Glomerular visceral epithelial cell (primary cell): ENCODE measurements at regions not wholly inside any gene's neighbourhood (a gene's known extent, or its start where the extent isn't known, plus 50 kb on each side); places are given as distances from the start of the nearest gene placed in this dataset.

Source experiments
- DNase-seq: peaks from one replicate; pipeline ENCODE4 v3.0.0-alpha.2; 2016; ENCODE audit errors: extremely low spot score

DNA sequence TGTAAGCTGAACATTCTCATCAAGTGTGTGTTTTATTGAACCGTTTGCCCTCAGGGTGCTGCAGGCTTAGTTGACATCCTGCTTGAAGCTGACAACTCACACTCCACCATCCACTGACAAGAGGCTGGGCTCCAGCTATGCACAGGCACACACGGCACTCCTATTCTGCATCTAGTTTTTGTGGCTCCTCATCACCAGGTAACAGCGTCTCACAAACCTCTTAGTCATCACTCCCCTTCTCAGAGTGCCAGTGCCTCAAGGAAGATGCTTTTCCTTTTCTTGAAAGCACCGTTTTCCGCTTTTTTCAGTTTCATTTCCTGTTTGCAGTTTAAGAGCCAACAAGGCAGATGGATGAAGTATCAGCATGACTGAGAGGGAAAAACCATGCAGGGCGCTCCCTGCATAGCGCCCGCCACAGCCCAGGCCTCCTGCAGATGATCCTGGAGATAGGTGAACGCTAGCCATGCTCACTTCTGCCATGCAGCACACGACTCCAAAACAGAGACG, 491.2 kb downstream of the COG6 start:
- DNase-seq, result no peak

DNA sequence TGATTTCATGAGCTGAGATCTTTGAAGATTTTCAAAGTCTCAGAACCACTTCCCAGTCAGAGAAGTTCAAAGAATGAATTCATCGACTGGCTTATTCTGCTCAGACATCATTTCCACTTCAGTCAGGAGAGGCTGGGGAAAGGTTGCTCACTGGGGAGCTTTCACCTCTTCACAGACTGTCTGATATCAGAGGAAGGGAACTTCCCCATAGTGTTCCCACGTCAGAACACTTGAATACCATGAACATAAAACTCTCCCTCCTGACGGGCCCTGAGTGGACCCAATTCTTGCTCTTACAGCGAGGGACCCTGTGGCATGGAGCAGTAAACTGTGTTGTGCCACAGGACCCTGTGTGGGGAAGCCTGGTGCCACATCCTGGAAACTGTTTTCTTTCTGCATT, 492.6 kb downstream of the COG6 start:
- DNase-seq, result no peak

DNA sequence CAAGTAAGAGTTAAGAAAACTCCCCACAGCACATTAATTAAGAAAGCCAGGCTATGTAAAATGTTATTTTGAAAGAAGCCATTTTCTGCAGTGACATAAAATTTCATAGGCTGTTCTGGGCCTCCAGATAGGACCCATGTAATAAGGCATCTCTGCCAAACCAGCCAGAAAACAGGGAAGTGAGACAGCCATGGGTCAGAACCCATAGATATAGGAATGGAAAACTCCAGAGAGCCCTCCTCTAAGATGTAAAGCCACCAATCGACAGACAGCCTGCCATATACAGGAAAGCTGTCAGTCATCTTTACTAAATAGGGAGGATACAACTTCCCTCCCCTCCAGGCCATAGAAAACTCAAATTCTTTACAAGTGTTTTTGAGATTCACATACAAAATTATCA, 493.3 kb downstream of the COG6 start:
- DNase-seq, result no peak

DNA sequence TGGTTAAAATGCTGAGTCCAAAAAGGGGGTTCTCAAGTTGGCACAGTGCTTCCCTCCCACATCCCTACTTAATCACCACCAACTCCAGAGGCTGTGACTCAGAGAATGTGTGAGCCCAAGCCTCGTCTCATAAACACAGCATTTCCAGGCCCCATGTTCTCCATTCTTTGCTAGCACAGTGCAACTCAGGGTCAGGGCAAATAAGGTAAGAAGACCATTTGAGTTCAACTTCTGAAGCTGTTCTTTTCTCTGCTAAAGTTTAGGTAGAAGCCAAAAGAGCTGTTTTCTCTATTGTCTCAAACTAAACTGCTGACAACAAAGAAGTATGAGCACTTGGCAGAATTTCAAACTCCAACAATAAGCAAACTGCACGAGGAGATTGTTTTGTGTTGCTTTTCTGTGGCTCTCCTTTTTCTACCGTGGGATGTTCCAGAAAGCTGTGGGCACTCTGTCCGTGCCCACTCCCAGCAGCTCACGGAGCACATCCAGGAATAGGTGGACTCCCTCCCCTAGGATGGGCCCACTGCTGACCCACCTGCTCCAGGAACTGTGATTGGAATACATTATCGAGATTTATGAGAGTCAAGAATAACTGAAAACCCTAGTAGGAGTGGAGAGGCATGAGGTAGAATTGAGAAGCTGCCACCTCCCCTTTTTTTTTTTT, 494.3 kb downstream of the COG6 start:
- peak; percentile 50 for DNase-seq

DNA sequence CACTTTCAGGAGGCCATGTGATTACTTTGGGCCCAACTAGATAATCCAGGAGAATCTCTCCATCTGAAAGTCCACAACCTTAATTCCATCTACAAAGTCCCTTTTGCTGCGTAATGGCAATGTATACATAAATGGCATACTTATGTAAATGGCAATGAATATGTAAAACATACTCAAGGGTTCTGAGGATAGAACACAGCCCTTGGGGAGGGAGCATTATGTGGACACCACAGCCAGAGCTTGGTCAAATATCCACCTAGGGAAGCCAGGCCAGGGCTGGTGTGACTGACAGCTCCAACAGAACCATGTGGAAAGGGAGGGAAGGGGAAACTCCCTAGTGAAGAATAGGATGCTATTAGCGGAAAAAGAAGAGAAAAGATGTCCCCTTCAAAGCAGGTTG, 496.2 kb downstream of the COG6 start:
- no peak for DNase-seq

DNA sequence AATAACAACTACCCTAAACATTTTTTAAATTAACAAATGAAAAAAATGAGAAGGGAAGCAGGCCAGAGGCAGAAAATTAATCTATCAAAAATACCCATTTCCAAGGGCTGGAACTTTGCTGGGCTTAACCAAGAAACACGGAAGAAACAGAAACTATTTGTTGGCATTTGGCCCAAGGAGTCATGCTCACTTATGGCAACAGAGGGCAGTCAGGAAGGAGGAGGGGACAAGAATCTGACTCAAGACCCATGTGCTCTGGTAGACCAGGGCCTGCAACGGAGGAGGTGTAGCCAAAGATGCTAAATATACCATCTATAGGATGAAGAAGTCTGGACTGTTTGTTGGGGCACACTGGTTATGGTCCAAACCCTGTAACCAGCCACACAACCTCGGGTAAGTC, 496.7 kb downstream of the COG6 start:
- DNase-seq, result peak; percentile 69

DNA sequence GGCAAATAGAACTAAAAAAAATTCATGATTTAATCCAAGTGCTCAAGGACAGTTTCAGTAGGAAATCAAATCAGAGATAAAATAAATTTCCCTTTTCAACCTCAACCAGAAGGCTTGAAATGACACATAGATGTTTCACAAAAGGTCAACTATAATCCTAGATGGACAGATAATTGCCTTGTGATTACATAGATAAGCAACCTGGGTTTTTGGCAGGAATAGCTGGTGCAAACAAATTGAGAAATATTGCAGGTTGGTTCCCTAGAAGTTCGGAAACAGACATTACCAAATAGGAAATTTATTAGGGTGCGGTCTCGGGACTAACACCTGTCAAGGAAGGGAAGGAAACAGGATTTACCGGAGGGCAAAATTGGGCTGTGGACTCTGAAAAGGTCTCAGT, 497.5 kb downstream of the COG6 start:
- no peak for DNase-seq

DNA sequence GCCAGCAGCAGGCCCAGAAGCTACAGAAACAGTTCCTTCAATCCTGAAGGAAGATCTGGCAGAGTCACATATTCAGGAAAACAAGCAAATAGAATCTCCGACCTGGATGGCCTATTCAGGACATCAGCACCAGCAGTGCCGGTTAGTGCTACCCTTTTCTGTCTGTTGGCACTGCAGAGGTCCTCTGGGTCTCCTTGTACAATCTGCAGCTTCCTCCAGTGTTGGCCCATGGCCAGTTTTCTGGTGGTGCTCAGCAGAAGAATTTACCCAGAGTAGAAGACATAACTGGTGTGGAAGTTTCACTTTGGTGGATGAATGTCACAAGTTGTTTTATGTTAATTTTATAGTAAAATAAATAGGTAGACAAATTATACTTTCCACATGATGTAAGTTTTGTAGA, 498.1 kb downstream of the COG6 start:
- DNase-seq, result no peak

DNA sequence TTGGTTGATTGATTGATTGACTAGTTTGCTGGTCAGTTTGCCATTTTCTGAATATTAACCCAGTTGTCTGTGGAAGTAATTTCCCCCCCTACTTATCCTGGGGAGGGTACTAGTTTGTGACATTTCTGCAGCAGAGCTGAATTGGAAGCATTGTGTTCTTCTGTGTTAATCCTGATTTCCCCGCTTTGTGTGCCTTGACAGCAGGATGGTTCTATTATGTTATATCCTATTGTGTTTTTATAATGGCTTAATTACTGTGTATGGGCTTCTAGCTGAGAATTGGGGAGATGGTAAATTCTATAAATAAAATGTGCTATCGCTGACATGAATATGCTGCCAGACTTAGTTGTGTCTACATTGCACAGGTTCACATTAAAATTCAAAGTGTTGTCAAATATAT, 499.7 kb downstream of the COG6 start:
- DNase-seq, result no peak

DNA sequence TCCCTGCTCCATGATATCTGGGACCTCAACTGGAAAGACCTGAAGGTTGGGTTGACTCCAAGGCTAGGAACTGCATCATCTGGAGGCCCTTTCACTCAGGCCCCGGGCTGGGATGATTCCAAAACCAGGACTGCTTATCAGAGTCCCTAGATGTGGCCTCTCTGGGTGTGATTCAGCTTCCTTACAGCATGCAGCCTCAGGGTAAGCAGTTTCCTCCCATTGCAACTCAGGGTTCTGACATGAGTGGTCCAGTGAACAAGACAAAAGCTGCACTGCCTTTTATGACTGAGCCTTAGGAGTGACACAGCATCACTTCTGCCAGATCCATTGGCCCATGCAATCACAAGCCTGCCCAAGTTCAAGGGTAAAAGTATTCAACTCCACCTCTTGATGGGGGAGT, 502.8 kb downstream of the COG6 start:
- no peak for DNase-seq

DNA sequence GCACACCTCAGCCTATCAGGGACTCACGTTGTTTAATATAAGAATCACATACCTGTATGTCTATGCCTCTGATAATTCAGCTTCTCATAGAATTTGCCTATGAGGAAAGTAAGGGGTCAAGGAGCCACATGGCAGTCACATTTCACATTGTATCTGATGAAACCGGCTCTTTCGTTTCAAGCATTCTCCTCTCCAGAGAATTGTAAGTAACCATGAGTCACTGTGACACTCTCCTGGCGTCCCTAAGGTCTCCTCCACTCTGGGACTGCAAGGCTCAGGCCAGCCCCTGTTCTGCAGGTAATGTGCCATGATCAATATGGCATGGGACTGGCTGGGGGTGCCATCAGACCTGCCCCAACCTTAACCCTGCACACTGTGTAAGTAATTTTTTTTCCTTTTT, 503.3 kb downstream of the COG6 start:
- no peak for DNase-seq

DNA sequence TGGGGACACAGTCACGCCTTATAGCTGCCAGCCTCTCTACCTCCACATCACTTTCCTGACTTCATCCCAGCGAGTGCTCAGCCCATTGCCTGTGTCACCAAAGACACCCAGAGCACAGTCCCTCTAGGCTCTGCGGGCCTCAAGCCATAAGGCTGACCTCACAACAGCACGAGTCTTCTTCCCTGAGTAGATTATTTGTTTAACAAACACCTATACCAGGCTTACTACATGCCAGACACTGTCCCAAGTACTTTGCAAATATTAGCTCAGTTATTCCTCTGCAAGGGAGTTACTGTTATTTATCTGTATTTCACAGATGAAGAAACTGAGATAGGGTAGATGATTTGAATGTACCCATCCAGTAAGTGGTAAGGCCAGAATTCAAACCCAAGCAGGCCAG, 504.3 kb downstream of the COG6 start:
- DNase-seq, result no peak

DNA sequence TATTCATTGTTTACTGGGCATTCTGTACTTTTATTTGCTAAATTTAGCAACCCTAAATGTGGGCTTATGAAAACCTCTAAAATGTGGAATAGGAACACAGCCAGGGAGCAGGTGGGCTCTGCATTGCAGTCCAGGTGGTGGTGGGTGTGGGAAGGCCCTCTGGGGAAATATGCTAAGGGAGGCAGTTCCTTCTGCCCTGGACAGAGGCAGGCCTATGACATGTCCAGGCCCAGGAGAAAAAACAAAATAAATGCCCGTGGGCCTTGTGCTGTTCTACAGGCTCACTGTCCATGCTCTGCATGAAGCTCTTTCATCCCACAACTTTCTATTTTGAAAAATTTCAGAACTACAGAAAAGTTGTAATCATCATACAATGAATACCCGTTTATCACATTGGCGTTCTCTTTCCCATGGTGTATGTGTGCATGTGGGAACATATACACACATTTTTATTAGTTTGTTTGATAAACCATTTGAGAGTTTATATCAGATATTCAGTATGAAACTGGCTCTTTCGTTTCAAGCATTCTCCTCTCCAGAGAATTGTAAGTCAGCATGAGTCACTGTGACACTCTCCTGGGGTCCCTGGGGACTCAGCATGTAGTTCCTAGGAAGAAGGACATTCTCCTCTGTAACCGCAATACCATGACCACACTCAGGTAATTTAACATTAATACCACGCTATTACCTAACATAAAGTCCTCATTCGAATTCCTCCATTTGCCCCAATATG, 505.3 kb downstream of the COG6 start:
- DNase-seq, result no peak

DNA sequence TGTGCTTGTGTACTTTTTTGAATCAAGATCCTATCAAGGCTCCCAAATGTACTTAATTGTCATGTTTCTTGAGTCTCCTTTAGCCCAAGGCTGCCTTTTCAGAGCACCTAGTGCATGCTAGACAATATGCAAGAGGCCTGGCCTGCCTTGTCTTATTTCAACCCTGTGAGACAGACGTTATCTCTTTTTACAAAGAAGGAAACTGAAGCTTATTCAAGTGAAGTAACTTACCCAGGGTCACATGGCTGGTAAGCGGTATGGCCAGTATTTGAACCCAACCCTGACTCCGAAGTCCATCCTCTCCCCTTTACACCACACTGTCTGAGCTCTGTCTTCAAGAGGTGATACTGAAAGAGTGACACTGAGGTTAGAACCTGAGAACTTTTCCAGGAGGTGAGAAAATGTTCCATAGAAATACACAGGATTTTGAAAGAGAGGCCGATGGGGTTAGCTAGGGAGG, 505.1 kb downstream of the FOXO1 start:
- no peak for DNase-seq

DNA sequence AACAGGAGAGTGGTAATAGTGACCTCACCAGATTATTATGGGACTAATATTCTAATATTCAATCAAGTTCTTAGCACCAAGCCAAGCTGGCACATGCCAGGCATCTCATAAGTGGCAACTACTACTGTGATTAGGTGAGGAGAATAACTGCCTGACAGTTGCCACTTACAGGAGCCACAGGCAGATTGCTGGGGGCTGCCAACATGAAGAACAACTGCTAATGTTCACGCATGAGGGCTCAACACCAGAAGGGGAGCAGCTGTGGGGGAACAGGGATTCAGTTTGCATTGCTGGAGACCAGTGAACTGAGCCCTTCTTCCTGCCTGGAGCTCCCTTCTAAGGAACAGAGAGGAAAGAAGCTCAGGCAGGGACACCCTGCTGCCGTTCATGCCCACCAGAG, 504.5 kb downstream of the FOXO1 start:
- peak; percentile 17 for DNase-seq

DNA sequence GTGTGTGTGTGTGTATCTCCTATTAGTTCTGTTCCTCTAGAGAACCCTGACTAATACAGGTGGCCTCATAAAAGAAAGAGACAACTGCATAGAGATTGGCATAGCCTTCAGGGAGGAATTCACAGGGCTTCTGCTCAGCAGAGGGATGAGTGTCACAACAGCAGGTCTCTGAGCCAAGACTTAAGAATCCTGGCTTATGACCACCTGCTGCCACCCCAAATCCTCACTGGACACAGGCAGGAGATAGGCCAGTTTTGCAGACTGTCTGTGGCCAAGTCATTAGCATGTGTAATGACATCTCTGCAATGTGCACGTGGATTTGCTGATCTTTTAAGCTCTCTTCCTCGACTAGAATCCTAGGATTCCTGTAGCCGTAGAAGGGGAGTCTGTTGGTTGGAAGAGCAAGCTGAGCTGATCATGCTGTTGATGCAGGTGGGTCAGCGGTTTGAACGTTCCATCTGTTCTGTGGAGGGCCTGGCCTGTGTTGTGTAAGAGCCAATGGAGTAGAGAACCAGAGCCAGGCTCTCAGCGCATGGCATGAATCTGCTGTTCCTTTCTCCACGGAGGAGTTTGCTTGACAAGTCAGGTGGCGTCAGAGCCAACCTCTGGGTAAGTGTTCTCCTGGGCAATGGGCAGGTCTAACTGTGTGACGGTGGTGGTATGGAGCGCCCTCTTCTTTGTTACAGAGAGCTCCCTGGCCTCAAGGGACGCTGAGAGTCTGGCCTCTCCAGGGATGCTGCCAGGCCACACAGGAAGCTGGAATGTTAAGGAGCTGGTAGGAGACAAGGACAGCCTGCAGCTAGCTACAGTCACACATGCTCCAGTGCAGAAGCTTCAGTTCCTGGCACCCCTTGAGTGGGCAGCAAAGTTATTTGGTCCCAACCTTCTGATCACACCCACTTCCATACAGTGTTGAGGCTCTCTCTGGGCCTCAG, 503.1 kb downstream of the FOXO1 start:
- DNase-seq, result no peak

DNA sequence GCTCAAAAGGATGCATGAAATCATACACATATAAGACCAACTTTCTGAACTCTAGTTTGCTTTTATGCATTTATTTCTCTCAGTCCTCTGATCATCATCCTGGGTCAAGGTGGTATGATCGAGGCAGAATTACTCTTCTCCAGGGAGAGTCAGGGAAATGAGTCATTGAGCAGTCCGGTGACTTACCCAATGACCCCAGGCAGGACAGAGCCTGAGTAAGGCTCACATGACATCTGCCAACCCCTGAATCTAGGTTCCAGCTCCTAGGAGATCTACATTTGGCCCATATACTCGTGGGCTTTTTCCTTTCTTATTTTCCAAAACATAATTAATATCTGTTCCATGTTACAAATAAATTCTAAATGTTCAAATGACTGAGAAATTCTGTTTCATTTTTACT, 502.3 kb downstream of the FOXO1 start:
- peak; percentile 40 for DNase-seq

DNA sequence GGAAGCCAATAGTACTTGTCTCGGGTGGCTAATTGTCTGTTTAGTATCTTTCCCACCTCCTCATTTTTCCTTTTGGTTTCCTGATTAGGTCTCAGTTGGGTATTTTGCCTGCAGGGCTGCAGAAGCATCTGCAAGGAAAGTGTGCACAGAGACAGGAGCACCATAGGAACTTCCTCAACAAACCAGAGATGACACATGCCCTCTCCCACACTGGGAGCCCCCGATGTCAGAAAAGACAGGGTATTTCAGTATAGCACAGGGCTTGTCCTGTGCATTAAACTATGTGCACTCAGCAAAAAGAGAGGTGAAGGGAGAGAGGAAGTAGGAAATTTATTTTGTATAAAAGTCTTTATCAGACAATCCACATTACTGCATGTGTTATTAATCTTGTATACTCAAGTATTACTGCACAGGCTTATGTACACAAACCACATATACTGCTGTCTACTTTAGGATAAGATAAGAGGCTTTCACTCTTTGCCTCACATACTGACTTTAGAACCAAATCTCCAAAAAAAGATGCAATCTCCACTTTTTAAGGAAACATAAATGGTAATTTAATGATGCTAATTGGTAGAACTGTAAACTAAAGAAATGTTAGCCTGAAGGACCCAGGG, 501.0 kb downstream of the FOXO1 start:
- DNase-seq, result no peak

DNA sequence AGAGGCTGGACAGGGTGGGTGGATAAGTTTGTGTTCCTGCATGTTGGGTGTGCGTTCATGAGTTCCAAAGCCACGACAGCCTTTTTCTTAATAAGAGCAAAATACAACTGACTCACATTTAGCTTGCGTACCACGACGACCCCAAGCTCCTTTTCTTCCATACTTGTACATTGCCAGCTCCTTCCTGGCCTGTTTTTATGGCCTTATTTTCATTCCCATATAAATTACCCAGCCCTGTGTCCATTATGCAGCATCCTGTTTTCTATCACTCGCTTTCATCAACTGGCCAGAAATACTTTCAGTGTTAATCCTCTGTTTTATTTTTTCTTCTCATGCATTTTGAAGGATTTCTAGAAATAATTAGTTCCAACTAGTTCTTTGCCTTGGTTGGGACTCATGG, 499.1 kb downstream of the FOXO1 start:
- DNase-seq, result no peak

DNA sequence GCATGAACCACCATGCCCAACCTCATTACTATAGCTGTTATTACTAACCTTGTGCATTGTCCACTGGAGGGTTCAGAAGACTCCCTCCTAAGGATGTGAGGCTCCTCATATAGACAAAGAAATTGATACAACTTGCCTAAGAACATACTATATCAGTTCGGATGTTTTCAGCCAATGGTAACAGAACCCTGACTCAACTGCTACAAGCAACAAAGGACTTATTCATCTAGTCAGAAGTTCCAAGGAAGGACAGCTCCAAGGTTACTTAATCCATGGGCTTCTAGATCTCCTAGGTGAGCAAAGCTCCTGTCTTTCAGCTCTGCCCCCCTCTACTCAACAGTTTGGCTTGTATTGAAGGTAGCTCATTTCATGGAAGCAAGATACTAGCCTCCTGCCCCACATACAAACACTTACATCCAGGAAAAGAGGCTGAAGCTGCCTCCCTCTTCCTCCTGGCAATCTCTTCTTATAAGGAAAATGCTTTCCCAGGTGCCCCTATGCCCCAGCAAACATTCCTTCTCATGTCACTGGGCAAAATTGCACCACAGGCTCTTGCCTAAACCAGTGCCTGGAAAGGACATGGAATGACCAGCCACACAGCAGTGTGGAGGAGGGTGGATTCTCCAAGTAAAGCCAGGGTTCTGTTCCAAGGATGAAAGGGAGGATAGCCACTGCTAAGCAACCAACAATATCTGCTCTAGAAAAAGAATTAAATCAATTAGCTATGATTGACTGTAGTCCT, 497.8 kb downstream of the FOXO1 start:
- no peak for DNase-seq

DNA sequence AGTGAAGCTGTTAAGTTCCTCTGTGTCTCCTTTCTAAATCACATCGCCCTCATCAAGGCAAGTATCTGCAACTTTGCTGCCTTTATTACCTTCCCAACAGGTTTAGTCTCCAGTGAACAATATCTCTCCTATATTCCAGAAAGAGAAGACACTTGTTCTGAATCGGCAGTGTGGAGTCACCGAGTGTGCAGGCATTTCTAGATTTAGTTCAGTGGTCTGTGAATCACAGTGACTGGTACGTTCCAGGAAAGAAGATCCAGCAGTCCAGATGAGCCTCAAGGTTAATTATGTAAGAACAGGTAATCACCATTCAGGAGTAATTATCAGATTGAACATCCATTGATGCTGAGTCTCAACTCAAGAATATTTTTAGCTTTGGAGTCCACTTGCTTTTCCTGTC, 497.0 kb downstream of the FOXO1 start:
- no peak for DNase-seq
